Endothelial cell of umbilical vein (primary cell): ENCODE measurements at regions not wholly inside any gene's neighbourhood (a gene's known extent, or its start where the extent isn't known, plus 50 kb on each side); places are given as distances from the start of the nearest gene placed in this dataset.

ENCODE experiments used
- BruUV-seq: library from RNA; stranded (reverse); fragments of 400-500 nt; replicated peaks from 2 replicates; lab custom pipeline; 2021; lab: Mats Ljungman, UMichigan
- CTCF ChIA-PET: fragments of 300-600, 350-600 bp; sonication (Branson Sonifier 250); formaldehyde crosslinking; loops from one replicate; lab custom pipeline; 2021; ENCODE audit warnings: antibody characterized with exemption, inconsistent platforms; lab: Charles Lee
- POLR2A ChIA-PET: fragments of 300-600, 350-600 bp; sonication (Branson Sonifier 250); formaldehyde crosslinking; loops from one replicate; lab custom pipeline; 2021; ENCODE audit warnings: antibody characterized with exemption, inconsistent platforms; lab: Charles Lee
- DNase-seq: peaks from one replicate; pipeline ENCODE4 v3.0.0-alpha.2; 2011; ENCODE audit warnings: low read depth, low spot score
- FAIRE-seq: peaks from 2 replicates; lab custom pipeline; 2011; peaks lifted over from hg19 to GRCh38; lab: Jason Lieb, UNC
- H2AFZ ChIP-seq: 2 replicates; pipeline ENCODE4 v1.6.0; 2012; ENCODE audit warnings: low read depth, low read length, control low read depth, inconsistent platforms
- H3K27ac ChIP-seq: 2 replicates; pipeline ENCODE4 v1.5.1; 2011; ENCODE audit warnings: low read depth, mild to moderate bottlenecking, control low read depth, low read length, moderate library complexity; ENCODE audit not compliant: insufficient read depth
- H3K27me3 ChIP-seq, 2 experiments: 2 replicates each; pipeline versions ENCODE4 v1.6.0 to v1.6.1; 2011; ENCODE audit warnings: low read length in 2 of 2, mixed read lengths in 1 of 2; ENCODE audit not compliant: control insufficient read depth in 2 of 2, insufficient read depth in 2 of 2
- H3K36me3 ChIP-seq, 2 experiments: 2 replicates in 1 of 2; 3 replicates in 1 of 2; pipeline ENCODE4 v1.5.1; 2011; ENCODE audit warnings: low read length in 2 of 2, mild to moderate bottlenecking in 1 of 2, moderate library complexity in 1 of 2; ENCODE audit not compliant: control insufficient read depth in 2 of 2, insufficient read depth in 2 of 2; ENCODE audit errors: extremely low read depth in 1 of 2
- H3K4me1 ChIP-seq: 3 replicates; pipeline ENCODE4 v1.5.1; 2011; ENCODE audit warnings: mild to moderate bottlenecking, low read length; ENCODE audit not compliant: control insufficient read depth, insufficient read depth; ENCODE audit errors: extremely low read depth
- H3K4me2 ChIP-seq: 2 replicates; pipeline ENCODE4 v1.6.1; 2011; ENCODE audit warnings: low read length, control low read depth, mixed read lengths; ENCODE audit not compliant: insufficient read depth
- H3K4me3 ChIP-seq, 3 experiments: fragments of 200-600 bp in 1 of 3; sonication (generic), shearing (Covaris generic) in 1 of 3; replicated peaks in 1 of 3; 2 replicates each; pipeline ENCODE4 v1.5.1; 2011 to 2016; ENCODE audit warnings: control low read depth in 3 of 3, low read length in 3 of 3, mild to moderate bottlenecking in 2 of 3, inconsistent platforms in 1 of 3, low read depth in 1 of 3, moderate library complexity in 1 of 3; ENCODE audit not compliant: insufficient read depth in 1 of 3
- H3K79me2 ChIP-seq: 2 replicates; pipeline ENCODE4 v1.6.0; 2012; ENCODE audit warnings: low read length, inconsistent platforms; ENCODE audit not compliant: control insufficient read depth, insufficient read depth
- H3K9ac ChIP-seq: replicated peaks from 2 replicates; pipeline ENCODE3; 2011; ENCODE audit warnings: low read length, control low read depth; ENCODE audit not compliant: insufficient read depth; ENCODE audit errors: extremely low read depth
- H3K9me1 ChIP-seq: replicated peaks from 3 replicates; pipeline ENCODE4 v1.6.0; 2011; ENCODE audit warnings: mild to moderate bottlenecking, low read length; ENCODE audit not compliant: control insufficient read depth, insufficient read depth; ENCODE audit errors: extremely low read depth
- H3K9me3 ChIP-seq: replicated peaks from 2 replicates; pipeline ENCODE4 v1.5.1; 2012; ENCODE audit warnings: low read length, inconsistent platforms; ENCODE audit not compliant: control insufficient read depth, insufficient read depth
- H4K20me1 ChIP-seq: replicated peaks from 2 replicates; pipeline ENCODE3; 2011; ENCODE audit warnings: mild to moderate bottlenecking, low read length; ENCODE audit not compliant: control insufficient read depth, insufficient read depth; ENCODE audit errors: extremely low read depth
- CTCF ChIP-seq, 2 donors: IDR thresholded peaks; 1 replicate in 1 of 2; 2 replicates in 1 of 2; pipeline ENCODE4 v1.5.1; 2011; ENCODE audit warnings: low read length in 2 of 2, mild to moderate bottlenecking in 2 of 2, moderate library complexity in 2 of 2, control low read depth in 1 of 2, inconsistent platforms in 1 of 2, low read depth in 1 of 2; ENCODE audit not compliant: insufficient read depth in 1 of 2; ENCODE audit errors: extremely low read depth in 1 of 2
- EZH2 ChIP-seq: IDR thresholded peaks from 2 replicates; pipeline ENCODE4 v1.6.1; 2012; ENCODE audit warnings: borderline replicate concordance, low read depth, mild to moderate bottlenecking, moderate library complexity, low read length, inconsistent platforms; ENCODE audit not compliant: severe bottlenecking
- FOS ChIP-seq: IDR thresholded peaks from 2 replicates; pipeline ENCODE4 v1.6.1; 2011; ENCODE audit warnings: mild to moderate bottlenecking, low read length, moderate library complexity, borderline replicate concordance; ENCODE audit not compliant: insufficient read depth
- GATA2 ChIP-seq: IDR thresholded peaks from 2 replicates; pipeline ENCODE4 v1.7.0; 2011; ENCODE audit warnings: low read depth, mild to moderate bottlenecking, moderate library complexity, mixed read lengths, low read length; ENCODE audit not compliant: insufficient read length, insufficient read depth
- JUN ChIP-seq: IDR thresholded peaks from 2 replicates; pipeline ENCODE4 v1.6.1; 2011; ENCODE audit warnings: borderline replicate concordance, low read depth; ENCODE audit not compliant: insufficient read length, insufficient read depth
- MYC ChIP-seq: IDR thresholded peaks from one replicate; pipeline ENCODE4 v1.6.1; 2011; ENCODE audit warnings: mild to moderate bottlenecking, low read depth, low read length
- POLR2A ChIP-seq: IDR thresholded peaks from 2 replicates; pipeline ENCODE4 v1.6.1; 2012; ENCODE audit warnings: low read depth, mild to moderate bottlenecking, control low read depth, low read length
- POLR2AphosphoS5 ChIP-seq: IDR thresholded peaks from 2 replicates; pipeline ENCODE4 v1.6.1; 2012; ENCODE audit warnings: low read depth, mild to moderate bottlenecking, control low read depth, low read length, moderate library complexity; ENCODE audit not compliant: insufficient read depth
- dilution Hi-C: fragments of 300-500 bp; cut with MboI; formaldehyde crosslinking; loops from one replicate; pipeline ENCODE4 v1.15.0; 2019; ENCODE audit warnings: low sequenced_read_pairs; ENCODE audit not compliant: extremely low pct_ligation_motif_present
- intact Hi-C: fragments of 100-400 bp; cut with micrococcal nuclease; formaldehyde crosslinking; loops from one replicate; pipeline ENCODE4 v1.10.0; 2022
- TF ChIP-seq, protein P1 (sequence below): IDR thresholded peaks from 2 replicates; pipeline ENCODE4 v1.6.1; 2011; ENCODE audit not compliant: insufficient read depth, insufficient read length

GRCh38 chr6:141254336-141254735, 878.4 kb upstream of the GJE1 start:
- Histone ChIP-seq H3K79me2 (no peaks in the 10 kb centered on the region), H3K4me3 (no peak overlapping the region), H3K27ac (no peak overlapping the region), H4K20me1 (no peaks in the 10 kb centered on the region), H3K9me3 (no peaks in the 10 kb centered on the region), H3K36me3 (no peaks in the 10 kb centered on the region), H2AFZ (peak overlapping the region; percentile 29), H3K4me1 (no peaks in the 10 kb centered on the region), H3K9me1 (no peaks in the 10 kb centered on the region), H3K4me2 (no peak overlapping the region), H3K27me3 (no peaks in the 10 kb centered on the region), H3K9ac (no peak overlapping the region)
- intact Hi-C loops: loop anchor here (5.0 kb wide), 1 partner anchor 858 kb away; no protein-coding TSS in a partner anchor
- TF ChIP-seq CTCF (IDR thresholded peaks at IDR 0.05; ENCODE audit: extremely low read depth in 1 of 2, insufficient read depth in 1 of 2, low read depth in 1 of 2, low read length in 2 of 2) (no peak), JUN (no peak), GATA2 (no peak), MYC (no peak), EZH2 (no peak), FOS (no peak), POLR2A (no peak), POLR2AphosphoS5 (no peak)
- TF ChIP-seq, protein P1, sequence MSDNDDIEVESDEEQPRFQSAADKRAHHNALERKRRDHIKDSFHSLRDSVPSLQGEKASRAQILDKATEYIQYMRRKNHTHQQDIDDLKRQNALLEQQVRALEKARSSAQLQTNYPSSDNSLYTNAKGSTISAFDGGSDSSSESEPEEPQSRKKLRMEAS: no peak
- DNase-seq (no peak), FAIRE-seq (no peak)
- BruUV-seq: no TSS peak
- dilution Hi-C loops: no loop called here
- ChIA-PET POLR2A (no interaction called here), CTCF (interaction anchor here (0.7 kb wide), 1 partner anchor 314 kb away, joined by 3 read pairs; no protein-coding TSS in a partner anchor)
